GM12878 (cell line): ENCODE measurements at regions not wholly inside any gene's neighbourhood (a gene's known extent, or its start where the extent isn't known, plus 50 kb on each side); places are given as distances from the start of the nearest gene placed in this dataset.
A peak's percentile ranks its signal among the peaks of the same experiment; 100 is the strongest.

Source experiments
- ATAC-seq: fragments of 200-7000 bp; cut with Tn5 transposase; 3 replicates; pipeline ENCODE4 v1.9.1; 2020; ENCODE audit warnings: mild to moderate bottlenecking, moderate library complexity
- BruUV-seq: library from RNA; stranded (reverse); fragments of 400-500 nt; replicated peaks from 2 replicates; lab custom pipeline; 2021; lab: Mats Ljungman, UMichigan
- CTCF ChIA-PET: fragments of 300-600 bp; sonication (Branson Sonifier 250); formaldehyde crosslinking; extraction: SDS; loops from one replicate; lab custom pipeline; 2021; ENCODE audit warnings: inconsistent platforms; lab: Yijun Ruan, JAX
- POLR2A ChIA-PET: fragments of 350-600 bp; formaldehyde crosslinking; extraction: SDS; loops from one replicate; lab custom pipeline; 2021; ENCODE audit warnings: inconsistent platforms; lab: Charles Lee
- RAD21 ChIA-PET: fragments of 300-600 bp; sonication (Branson Sonifier 250); formaldehyde crosslinking; loops from one replicate; lab custom pipeline; 2023; ENCODE audit warnings: antibody characterized with exemption; ENCODE audit not compliant: unreplicated experiment; lab: Charles Lee
- SMC1A ChIA-PET: fragments of 300-600 bp; sonication (Branson Sonifier 250); formaldehyde crosslinking; loops from one replicate; lab custom pipeline; 2023; ENCODE audit not compliant: unreplicated experiment, uncharacterized antibody; lab: Charles Lee
- DNase-seq: peaks from one replicate; pipeline ENCODE4 v3.0.0-alpha.2; 2011; ENCODE audit warnings: low read depth, low spot score
- FAIRE-seq: peaks from 3 replicates; lab custom pipeline; 2011; peaks lifted over from hg19 to GRCh38; lab: Jason Lieb, UNC
- H2AFZ ChIP-seq: 2 replicates; pipeline ENCODE4 v1.6.0; 2011; ENCODE audit warnings: low read depth, low read length, control low read depth; ENCODE audit not compliant: control insufficient read depth
- H3K27ac ChIP-seq: 2 replicates; pipeline ENCODE4 v1.5.1; 2011; ENCODE audit warnings: control low read depth; ENCODE audit not compliant: control insufficient read depth, insufficient read depth
- H3K27me3 ChIP-seq, 2 experiments: replicated peaks in 1 of 2; 2 replicates each; pipeline versions ENCODE4 v1.6.0 to v1.6.1; 2011; ENCODE audit warnings: low read length in 1 of 2; ENCODE audit not compliant: control insufficient read depth in 2 of 2, insufficient read depth in 2 of 2
- H3K36me3 ChIP-seq, 2 experiments: 2 replicates each; pipeline ENCODE4 v1.5.1; 2011; ENCODE audit warnings: low read length in 1 of 2; ENCODE audit not compliant: control insufficient read depth in 2 of 2, insufficient read depth in 2 of 2
- H3K4me1 ChIP-seq: 2 replicates; pipeline ENCODE4 v1.6.1; 2011; ENCODE audit warnings: mild to moderate bottlenecking, low read length, moderate library complexity, mixed read lengths; ENCODE audit not compliant: control insufficient read depth, insufficient read depth
- H3K4me2 ChIP-seq: 2 replicates; pipeline ENCODE4 v1.6.0; 2011; ENCODE audit warnings: control low read depth; ENCODE audit not compliant: control insufficient read depth, insufficient read depth
- H3K4me3 ChIP-seq: fragments of 200-600 bp; sonication (generic); 2 replicates; pipeline ENCODE4 v1.5.1; 2016
- H3K79me2 ChIP-seq: 2 replicates; pipeline ENCODE4 v1.6.0; 2011; ENCODE audit warnings: low read length; ENCODE audit not compliant: control insufficient read depth, insufficient read depth
- H3K9ac ChIP-seq: 2 replicates; pipeline ENCODE4 v1.8.0; 2011; ENCODE audit warnings: low read length, control low read depth, mixed read lengths; ENCODE audit not compliant: control insufficient read depth, insufficient read depth
- H3K9me3 ChIP-seq: replicated peaks from 3 replicates; pipeline ENCODE4 v1.5.1; 2011; ENCODE audit warnings: mild to moderate bottlenecking, low read length; ENCODE audit not compliant: control insufficient read depth, insufficient read depth
- H4K20me1 ChIP-seq: 2 replicates; pipeline ENCODE4 v1.6.0; 2011; ENCODE audit not compliant: control insufficient read depth, insufficient read depth
- BCL11A ChIP-seq: IDR thresholded peaks from 2 replicates; pipeline ENCODE4 v1.6.1; 2011; ENCODE audit warnings: low read depth, low read length
- EED ChIP-seq: sonication (generic); IDR thresholded peaks from 2 replicates; pipeline ENCODE4 v1.6.1; 2016; ENCODE audit warnings: antibody characterized with exemption, low read depth
- EGR1 ChIP-seq, 2 experiments: IDR thresholded peaks; 1 replicate in 1 of 2; 2 replicates in 1 of 2; pipeline ENCODE4 v1.6.1; 2011 to 2012; ENCODE audit warnings: low read depth in 2 of 2, low read length in 2 of 2, borderline replicate concordance in 1 of 2, mild to moderate bottlenecking in 1 of 2, moderate library complexity in 1 of 2
- HDAC6 ChIP-seq: fragments of 200-600 bp; sonication (generic); IDR thresholded peaks from one replicate; pipeline ENCODE4 v1.8.0; 2017; ENCODE audit warnings: antibody characterized with exemption; ENCODE audit not compliant: unreplicated experiment
- HDGF ChIP-seq: fragments of 450-650 bp; IDR thresholded peaks from 2 replicates; pipeline ENCODE4 v1.6.1; 2016; ENCODE audit warnings: antibody characterized with exemption
- WGBS: methylation state at CpG from one replicate; pipeline ENCODE4 v1.1.6; 2016; ENCODE audit warnings: low lambda C conversion rate; ENCODE audit not compliant: insufficient replicate concordance, insufficient coverage; ENCODE audit errors: missing lambda C conversion rate; 5-methylcytosine and 5-hydroxymethylcytosine counted together
- in situ Hi-C: fragments of 300-500 bp; cut with MboI; formaldehyde crosslinking; loops from 9 replicates; pipeline ENCODE4 v1.14.3; 2018; ENCODE audit warnings: mixed read lengths
- intact Hi-C: fragments of 100-400 bp; cut with micrococcal nuclease; formaldehyde crosslinking; loops from one replicate; pipeline ENCODE4 v1.14.2; 2022; ENCODE audit not compliant: unreplicated experiment
- TF ChIP-seq, protein P1 (sequence below): fragments of 450-650 bp; formaldehyde crosslinking; IDR thresholded peaks from 2 replicates; pipeline ENCODE4 v1.5.0; 2022; ENCODE audit warnings: mild to moderate bottlenecking, missing genetic modification characterization

DNA sequence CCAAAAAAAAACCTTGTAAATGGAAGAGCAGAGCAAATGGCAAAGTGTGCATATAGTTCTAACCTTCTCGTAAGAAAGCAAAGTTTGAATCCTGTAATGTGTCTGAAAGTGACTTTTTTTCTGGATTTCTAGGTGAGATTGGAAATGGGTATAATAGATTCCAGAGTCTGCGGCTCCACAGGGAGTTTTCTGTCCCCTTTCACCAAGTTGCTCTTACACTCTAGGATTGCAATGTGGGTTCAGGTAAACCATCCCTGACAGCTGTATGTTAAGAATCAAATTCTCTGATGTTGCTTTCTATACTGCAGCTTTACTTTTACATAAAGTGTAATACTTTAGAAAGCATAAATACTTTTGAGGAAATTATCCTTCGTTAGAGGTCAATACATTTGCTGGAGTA lies 260.1 kb downstream of the PRL start:
- TF ChIP-seq, protein P1, sequence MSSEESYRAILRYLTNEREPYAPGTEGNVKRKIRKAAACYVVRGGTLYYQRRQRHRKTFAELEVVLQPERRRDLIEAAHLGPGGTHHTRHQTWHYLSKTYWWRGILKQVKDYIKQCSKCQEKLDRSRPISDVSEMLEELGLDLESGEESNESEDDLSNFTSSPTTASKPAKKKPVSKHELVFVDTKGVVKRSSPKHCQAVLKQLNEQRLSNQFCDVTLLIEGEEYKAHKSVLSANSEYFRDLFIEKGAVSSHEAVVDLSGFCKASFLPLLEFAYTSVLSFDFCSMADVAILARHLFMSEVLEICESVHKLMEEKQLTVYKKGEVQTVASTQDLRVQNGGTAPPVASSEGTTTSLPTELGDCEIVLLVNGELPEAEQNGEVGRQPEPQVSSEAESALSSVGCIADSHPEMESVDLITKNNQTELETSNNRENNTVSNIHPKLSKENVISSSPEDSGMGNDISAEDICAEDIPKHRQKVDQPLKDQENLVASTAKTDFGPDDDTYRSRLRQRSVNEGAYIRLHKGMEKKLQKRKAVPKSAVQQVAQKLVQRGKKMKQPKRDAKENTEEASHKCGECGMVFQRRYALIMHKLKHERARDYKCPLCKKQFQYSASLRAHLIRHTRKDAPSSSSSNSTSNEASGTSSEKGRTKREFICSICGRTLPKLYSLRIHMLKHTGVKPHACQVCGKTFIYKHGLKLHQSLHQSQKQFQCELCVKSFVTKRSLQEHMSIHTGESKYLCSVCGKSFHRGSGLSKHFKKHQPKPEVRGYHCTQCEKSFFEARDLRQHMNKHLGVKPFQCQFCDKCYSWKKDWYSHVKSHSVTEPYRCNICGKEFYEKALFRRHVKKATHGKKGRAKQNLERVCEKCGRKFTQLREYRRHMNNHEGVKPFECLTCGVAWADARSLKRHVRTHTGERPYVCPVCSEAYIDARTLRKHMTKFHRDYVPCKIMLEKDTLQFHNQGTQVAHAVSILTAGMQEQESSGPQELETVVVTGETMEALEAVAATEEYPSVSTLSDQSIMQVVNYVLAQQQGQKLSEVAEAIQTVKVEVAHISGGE (CRISPR knock-in tag), result no peak
- TF ChIP-seq BCL11A (no peak), HDAC6 (no peak), EED (0 out of 2 replicates have a peak, but pooled peaks have one; percentile 2), EGR1 (IDR thresholded peaks at IDR 0.05; ENCODE audit: borderline replicate concordance in 1 of 2, low read depth in 2 of 2, low read length in 2 of 2) (no peak), HDGF (0 out of 2 replicates have a peak, but pooled peaks have one; percentile 1)
- Histone ChIP-seq H3K79me2 (no peaks in the 10 kb centered on the region), H4K20me1 (no peaks in the 10 kb centered on the region), H3K4me1 (no peaks in the 10 kb centered on the region; the same call in 1 of the 2 replicates), H3K27me3 (no peaks in the 10 kb centered on the region), H3K27ac (no peak overlapping the region), H2AFZ (no peak overlapping the region), H3K4me3 (no peak overlapping the region), H3K9ac (no peak overlapping the region), H3K36me3 (no peaks in the 10 kb centered on the region), H3K9me3 (peaks cover 3% of the 10 kb centered on the region; the same call in 1 of the 3 replicates), H3K4me2 (no peak overlapping the region)
- intact Hi-C loops (no loop called here), in situ Hi-C loops (no loop called here)
- no TSS peak for BruUV-seq
- ChIA-PET POLR2A (interaction anchor here (1.5 kb wide), 1 partner anchor 11 kb away, joined by 8 read pairs; no protein-coding TSS in a partner anchor), RAD21 (interaction anchor here (1.2 to 3.5 kb wide), 2 partner anchors 11 to 440 kb away, joined by 4 to 40 read pairs; no protein-coding TSS in a partner anchor), SMC1A (interaction anchor here (1.2 to 3.5 kb wide), 2 partner anchors 11 to 851 kb away, joined by 3 to 55 read pairs; no protein-coding TSS in a partner anchor), CTCF (interaction anchor here (0.7 kb wide), 1 partner anchor 291 kb away, joined by 3 read pairs; no protein-coding TSS in a partner anchor)
- ATAC-seq, result peak; percentile 26
- DNase-seq, result no peak
- 52% methylated on average over 3 of the region's 3 CpGs for WGBS
- FAIRE-seq, result no peak
